ENCODE measurements at regions not wholly inside any gene's neighbourhood (a gene's known extent, or its start where the extent isn't known, plus 50 kb on each side); places are given as distances from the start of the nearest gene placed in this dataset.

- H3K4me3 ChIP-seq (ENCODE audit: low read depth, low read length): no peak overlapping the region
- DNase-seq (ENCODE audit: low read depth): no peak
- no peak for TF ChIP-seq CTCF (IDR thresholded peaks at IDR 0.05; ENCODE audit: control insufficient read depth, extremely low read depth, insufficient read depth)
Observed at GRCh38 chr7:110061387-110061786, 1029.5 kb upstream of the LRRN3 start.

GRCh38 chr7:110065121-110065520, 1025.8 kb upstream of the LRRN3 start:
- DNase-seq (ENCODE audit: low read depth): no peak
- no peak for TF ChIP-seq CTCF (IDR thresholded peaks at IDR 0.05; ENCODE audit: control insufficient read depth, extremely low read depth, insufficient read depth)
- H3K4me3 ChIP-seq (ENCODE audit: low read depth, low read length): no peak overlapping the region

GRCh38 chr7:110066843-110067242, 1024.1 kb upstream of the LRRN3 start:
- no peak for DNase-seq (ENCODE audit: low read depth)
- H3K4me3 ChIP-seq (ENCODE audit: low read depth, low read length): no peak overlapping the region
- no peak for TF ChIP-seq CTCF (IDR thresholded peaks at IDR 0.05; ENCODE audit: control insufficient read depth, extremely low read depth, insufficient read depth)

GRCh38 chr7:110071192-110071591, 1019.7 kb upstream of the LRRN3 start:
- DNase-seq (ENCODE audit: low read depth): no peak
- no peak overlapping the region for H3K4me3 ChIP-seq (ENCODE audit: low read depth, low read length)
- TF ChIP-seq CTCF (IDR thresholded peaks at IDR 0.05; ENCODE audit: control insufficient read depth, extremely low read depth, insufficient read depth): no peak

GRCh38 chr7:110075450-110075849, 1015.5 kb upstream of the LRRN3 start:
- TF ChIP-seq CTCF (IDR thresholded peaks at IDR 0.05; ENCODE audit: control insufficient read depth, extremely low read depth, insufficient read depth): no peak
- DNase-seq (ENCODE audit: low read depth): no peak
- no peak overlapping the region for H3K4me3 ChIP-seq (ENCODE audit: low read depth, low read length)

- no peak for TF ChIP-seq CTCF (IDR thresholded peaks at IDR 0.05; ENCODE audit: control insufficient read depth, extremely low read depth, insufficient read depth)
- no peak overlapping the region for H3K4me3 ChIP-seq (ENCODE audit: low read depth, low read length)
- no peak for DNase-seq (ENCODE audit: low read depth)
Observed at GRCh38 chr7:110076194-110076593, 1014.7 kb upstream of the LRRN3 start.

- no peak for TF ChIP-seq CTCF (IDR thresholded peaks at IDR 0.05; ENCODE audit: control insufficient read depth, extremely low read depth, insufficient read depth)
- no peak overlapping the region for H3K4me3 ChIP-seq (ENCODE audit: low read depth, low read length)
- no peak for DNase-seq (ENCODE audit: low read depth)
Observed at GRCh38 chr7:110084181-110084807, 1006.6 kb upstream of the LRRN3 start.
